HUDEP-2 (cell line): ENCODE measurements at regions not wholly inside any gene's neighbourhood (a gene's known extent, or its start where the extent isn't known, plus 50 kb on each side); places are given as distances from the start of the nearest gene placed in this dataset.
"Not testable (repeated sequence)": the region's sequence is repeated elsewhere in the genome, so short reads cannot be mapped to it uniquely, and the experiment has no call there.

ENCODE experiments used
- DNase-seq, 76 experiments: peaks; one replicate each; lab custom pipeline; 2025; ENCODE audit not compliant: unreplicated experiment in 76 of 76; lab: John Stamatoyannopoulos, UW

DNA sequence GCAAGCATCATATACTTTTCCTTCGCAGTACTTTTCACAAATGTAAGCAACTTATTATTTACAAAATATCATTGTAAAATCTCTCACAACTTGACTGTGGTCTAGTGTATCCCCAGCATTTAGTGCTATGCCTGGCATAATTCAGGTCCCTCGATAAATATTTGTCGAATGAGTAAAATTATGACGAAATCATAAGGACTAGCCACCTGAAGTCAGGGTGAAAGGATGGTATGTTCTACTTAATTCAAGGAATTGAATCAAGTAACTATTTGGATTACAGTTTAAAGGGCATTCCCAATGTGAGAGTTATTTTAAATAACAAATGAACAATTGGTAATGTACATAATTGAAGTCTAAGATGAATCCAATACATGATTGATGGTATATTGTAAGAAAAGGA, 393.0 kb upstream of the SLC35B3 start:
- no peak for DNase-seq

- DNase-seq = no peak
Observed at GRCh38 chr6:8825726-8826125, 390.4 kb upstream of the SLC35B3 start.

- no peak for DNase-seq
Observed at GRCh38 chr6:8821981-8822381, 386.6 kb upstream of the SLC35B3 start.

DNA sequence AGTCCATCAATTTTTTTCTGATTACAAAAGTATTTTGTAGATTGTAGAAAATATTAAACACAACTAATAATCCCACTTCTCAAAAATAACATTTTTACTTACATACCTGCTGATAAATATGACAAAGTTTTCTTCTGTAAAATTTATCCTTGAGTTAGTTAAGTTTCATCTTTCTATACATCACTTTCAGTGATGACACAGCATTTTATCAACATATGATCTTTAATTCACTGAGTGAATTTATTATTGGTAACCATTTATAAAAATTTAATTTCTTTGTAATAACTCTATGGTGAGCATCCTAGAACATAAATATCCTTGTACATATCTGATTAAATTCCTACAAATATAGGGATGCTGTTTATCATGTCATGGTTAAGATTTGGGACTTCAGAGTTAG, 385.0 kb upstream of the SLC35B3 start:
- no peak for DNase-seq

DNA sequence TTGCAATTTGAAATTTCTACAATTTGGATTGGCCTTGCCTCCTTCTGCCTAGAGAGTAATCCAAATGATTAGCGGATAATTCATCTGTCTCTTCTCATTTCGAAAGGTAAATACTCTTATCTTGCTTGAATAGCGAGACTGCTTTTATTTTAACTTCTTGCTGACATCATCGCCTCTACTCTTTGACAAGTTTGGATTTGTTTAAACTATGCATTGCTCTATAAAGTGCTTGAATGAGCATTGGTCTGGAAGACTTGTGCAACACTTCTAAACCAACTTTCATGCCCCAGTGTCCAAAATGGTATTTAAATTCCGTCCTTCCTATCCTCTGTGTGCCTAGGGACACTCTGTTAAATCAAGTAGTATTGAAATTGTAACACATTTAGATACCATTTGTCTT, 384.1 kb upstream of the SLC35B3 start:
- no peak for DNase-seq

DNA sequence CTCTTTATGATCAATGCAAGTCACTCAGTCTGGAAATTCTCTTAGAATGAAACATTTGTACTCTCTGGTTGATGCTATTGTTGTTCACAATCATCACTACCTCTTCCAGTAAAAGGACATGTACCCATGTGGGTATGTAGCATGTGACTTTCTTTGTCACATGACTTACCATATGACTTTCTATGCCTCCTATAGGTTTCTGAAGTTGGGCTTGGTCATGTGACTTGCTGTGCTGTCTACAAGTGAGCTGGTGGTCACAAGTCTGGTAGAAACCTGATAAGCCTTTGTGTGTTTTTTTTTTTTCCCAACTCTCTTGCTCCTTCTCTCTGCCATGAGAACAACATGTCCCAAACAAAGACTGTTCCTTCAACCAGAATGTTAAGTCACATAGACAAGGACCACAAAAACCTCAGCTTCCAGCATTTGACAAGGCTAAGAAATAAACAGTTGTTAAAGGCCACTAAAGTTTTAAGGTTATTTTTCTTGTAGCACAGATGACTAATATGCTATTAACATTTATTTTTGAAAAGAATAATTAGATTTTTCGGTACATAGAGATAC, 379.2 kb upstream of the SLC35B3 start:
- DNase-seq = no peak

GRCh38 chr6:8810325-8810724, 375.0 kb upstream of the SLC35B3 start:
- no peak for DNase-seq

DNA sequence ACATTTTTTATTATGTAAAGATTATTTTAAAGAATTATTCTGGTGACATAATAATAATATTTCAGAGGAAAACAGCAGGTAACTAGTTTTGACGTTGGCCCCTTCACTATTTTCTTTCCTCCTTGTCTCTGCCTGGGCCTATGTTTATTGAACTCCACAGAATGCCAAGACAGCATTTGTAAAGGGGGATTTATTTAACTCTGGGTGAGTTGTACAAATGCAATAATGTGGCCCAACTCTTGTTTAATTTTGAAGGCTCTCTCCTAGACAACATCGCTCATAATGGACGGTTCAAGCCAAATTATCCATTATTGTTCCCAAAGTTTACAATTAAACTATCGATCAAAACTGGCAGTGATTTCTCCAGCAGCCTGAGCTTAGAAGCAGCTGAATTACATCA, 374.3 kb upstream of the SLC35B3 start:
- DNase-seq = no peak

GRCh38 chr6:8803181-8803760, 367.9 kb upstream of the SLC35B3 start:
- DNase-seq = no peak

DNA sequence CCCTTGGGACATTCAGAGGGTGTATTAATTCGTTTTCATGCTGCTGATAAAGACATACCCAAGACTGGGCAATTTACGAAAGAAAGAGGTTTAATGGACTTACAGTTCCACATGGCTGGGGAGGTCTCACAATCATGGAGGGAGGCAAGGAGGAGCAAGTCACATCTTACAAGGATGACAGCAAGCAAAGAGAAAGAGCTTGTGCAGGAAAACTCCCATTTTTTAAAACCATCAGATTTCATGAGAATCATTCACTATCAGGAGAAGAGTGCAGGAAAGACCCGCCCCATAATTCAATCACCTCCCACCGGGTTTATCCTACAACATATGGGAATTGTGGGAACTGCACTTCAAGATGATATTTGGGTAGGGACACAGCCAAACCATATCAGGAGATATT, 367.1 kb upstream of the SLC35B3 start:
- not testable (repeated sequence) for DNase-seq

GRCh38 chr6:8794420-8794819, 359.1 kb upstream of the SLC35B3 start:
- DNase-seq = no peak

DNA sequence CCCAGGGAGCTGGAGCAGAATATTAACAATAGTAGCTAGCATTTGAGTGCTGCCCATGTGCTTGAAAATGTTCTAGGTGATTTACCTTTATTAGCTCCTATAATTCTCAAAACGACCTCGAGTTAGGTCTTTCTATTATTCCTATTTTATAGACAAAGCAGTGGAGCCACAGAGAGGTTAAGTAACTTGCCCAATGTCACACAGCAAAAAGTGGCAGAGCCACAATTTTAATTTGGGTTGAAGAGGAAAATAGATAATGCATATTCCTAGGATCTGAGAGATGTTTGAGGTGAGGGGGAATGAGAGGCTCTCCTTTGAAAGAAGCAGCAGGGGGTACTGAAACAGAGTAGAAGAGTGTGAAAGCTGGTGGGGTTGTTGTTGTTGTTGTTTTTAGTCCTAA, 354.5 kb upstream of the SLC35B3 start:
- DNase-seq = no peak

DNA sequence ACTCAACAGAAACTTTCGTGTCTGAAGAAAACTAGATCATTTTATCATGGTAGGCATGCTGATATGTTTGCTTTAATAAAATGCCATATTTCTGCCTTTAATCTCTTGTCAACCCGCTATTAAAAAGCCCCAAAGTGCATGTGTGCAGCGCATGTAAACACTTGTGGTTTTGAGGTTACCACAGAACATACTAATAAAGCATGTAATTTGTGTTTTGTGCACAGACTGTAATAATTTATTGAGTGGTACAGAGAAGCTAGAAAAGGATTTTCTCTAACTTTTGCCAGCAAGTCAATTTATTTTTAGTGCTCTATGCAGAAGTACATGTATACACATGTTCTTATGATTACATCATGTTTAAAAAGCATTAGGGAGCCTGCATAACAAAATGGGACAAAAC, 349.9 kb upstream of the SLC35B3 start:
- DNase-seq = no peak

DNA sequence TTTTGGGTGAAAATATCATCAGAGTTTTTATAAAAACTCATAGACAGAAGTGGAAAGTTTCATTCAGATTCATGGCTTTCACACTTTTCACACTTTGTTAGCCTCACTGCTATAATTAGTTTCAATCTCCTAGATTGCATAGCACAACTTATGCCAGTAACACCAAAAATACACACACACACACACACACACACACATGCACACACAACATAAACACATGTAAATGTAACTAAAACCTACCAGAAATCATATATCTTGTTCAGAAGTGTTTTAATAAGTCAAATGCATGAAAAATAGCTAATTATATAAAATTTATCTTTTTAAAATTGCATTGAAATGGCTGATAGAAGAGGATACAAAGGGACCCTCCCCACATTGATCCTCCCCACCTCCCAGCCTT, 347.8 kb upstream of the SLC35B3 start:
- DNase-seq = no peak

- no peak for DNase-seq
Observed at GRCh38 chr6:8780653-8781052, 345.3 kb upstream of the SLC35B3 start.

GRCh38 chr6:8764733-8765132, 329.4 kb upstream of the SLC35B3 start:
- DNase-seq = no peak

DNA sequence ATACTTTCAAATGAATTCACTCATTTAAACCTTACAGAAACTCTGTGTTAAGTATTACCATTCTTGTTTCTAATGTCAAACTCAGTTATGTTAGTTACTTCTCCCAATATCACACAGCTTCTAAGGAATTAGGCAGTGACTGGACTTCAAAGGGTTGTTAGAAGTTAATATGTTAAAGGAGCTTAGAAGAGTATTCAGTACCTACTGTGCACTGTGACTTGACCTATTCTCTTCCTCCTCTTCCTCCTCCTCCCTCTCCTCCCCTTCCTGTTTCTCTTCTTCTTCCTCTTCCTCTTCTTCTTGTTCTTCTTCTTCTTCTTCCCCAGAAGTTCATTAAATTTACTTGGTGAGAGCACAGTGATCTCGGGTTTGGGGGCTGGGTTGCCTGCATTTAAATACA, 325.6 kb upstream of the SLC35B3 start:
- no peak for DNase-seq

- DNase-seq = no peak
Observed at GRCh38 chr6:8758412-8758811, 323.1 kb upstream of the SLC35B3 start.

DNA sequence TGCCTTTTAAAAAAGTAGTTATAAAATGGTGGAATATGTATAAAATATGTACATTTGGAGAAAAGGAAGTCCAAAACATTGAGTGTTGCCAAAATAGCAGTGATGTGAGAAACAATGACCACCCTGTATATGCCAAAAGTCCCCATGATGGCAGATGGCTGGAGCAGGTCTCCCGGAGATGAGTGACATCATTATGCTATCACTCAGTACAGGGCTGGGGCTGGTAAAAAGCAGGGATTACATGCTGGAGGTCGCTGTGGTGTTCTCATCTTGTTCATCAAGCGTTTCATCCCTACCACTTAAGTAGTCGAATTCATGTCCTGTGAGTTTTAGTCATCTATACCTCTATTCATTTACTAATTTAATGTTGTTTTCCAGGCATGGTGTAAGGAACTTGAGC, 315.3 kb upstream of the SLC35B3 start:
- DNase-seq = no peak

DNA sequence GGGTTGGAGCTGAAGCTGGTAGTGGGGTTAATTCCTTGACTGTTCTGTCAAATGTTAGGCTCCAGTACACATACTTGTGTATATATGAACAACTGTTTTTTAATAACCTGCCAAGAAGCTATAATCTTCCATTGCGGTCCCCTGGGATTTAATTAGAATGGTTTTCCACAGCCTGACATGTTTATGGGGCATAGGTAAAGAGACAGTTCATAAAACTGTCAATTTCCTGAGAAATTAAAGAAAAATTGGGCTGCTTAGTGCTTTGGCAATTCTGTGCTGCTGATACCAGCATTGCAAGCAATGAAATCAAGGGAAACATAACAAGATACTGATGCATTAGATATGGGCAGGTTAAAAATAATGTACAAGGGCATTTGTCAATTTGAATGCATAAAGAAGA, 314.1 kb upstream of the SLC35B3 start:
- no peak for DNase-seq

DNA sequence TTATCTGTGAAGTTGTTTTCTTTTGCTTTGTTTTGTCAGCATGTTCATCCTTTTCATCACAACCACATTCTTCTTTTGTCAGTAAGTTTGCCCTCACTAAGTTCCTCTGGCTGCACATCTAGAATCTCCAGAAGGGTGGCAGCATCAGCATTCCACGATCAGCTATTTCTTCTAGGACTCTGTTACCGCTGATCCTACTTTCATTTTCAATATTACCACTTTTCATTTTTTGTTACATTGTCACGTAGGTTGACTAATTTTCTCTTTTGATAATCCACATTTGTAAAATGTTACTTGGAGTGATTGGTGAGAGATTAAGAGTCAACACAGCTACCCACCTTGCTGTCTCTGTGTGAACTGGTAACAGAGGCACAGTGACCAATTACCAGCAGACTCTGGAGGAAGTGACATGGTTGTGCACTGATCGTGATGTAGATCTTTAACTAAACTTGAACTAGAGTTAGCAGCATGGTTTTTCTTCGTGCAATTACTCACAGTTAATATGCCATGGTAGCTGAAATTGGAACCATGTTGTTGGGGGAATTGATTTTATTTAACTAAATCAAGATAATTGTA, 307.9 kb upstream of the SLC35B3 start:
- DNase-seq = no peak

GRCh38 chr6:8739454-8739853, 304.1 kb upstream of the SLC35B3 start:
- DNase-seq = no peak

DNA sequence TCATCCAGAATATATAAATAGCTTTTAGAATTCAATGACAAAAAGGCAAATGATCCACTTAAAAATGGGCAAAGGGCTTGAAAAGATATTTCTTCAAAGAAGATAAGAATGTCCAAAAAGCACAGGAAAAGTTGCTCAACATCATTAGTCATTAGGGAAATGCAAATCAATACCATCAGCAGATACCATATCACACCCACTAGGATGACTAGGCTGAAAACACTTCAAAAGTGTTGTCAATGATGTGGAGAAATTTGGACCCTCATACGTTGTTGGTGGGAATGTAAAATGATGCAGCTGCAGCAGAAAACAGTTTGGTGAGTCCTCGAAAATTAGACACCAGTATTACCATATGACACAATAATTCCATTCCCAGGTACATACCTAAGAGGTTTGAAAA, 303.6 kb upstream of the SLC35B3 start:
- no peak for DNase-seq
